GM12875 (cell line): ENCODE measurements at regions not wholly inside any gene's neighbourhood (a gene's known extent, or its start where the extent isn't known, plus 50 kb on each side); places are given as distances from the start of the nearest gene placed in this dataset.

ENCODE experiments used
- H3K4me3 ChIP-seq: one replicate; pipeline ENCODE4 v1.5.1; 2011; ENCODE audit warnings: low read depth, low read length, control low read depth
- CTCF ChIP-seq: IDR thresholded peaks from 2 replicates; pipeline ENCODE4 v1.5.1; 2011; ENCODE audit warnings: low read depth, mild to moderate bottlenecking, control low read depth, inconsistent platforms, low read length, moderate library complexity, borderline replicate concordance; ENCODE audit not compliant: insufficient read depth

GRCh38 chr1:186534401-186534800 lies 73.5 kb upstream of the PDC start:
- no peak overlapping the region for H3K4me3 ChIP-seq
- TF ChIP-seq CTCF = no peak

GRCh38 chr1:186532466-186532865 lies 71.6 kb upstream of the PDC start:
- no peak for TF ChIP-seq CTCF
- no peak overlapping the region for H3K4me3 ChIP-seq

GRCh38 chr1:186531561-186532165 lies 70.7 kb upstream of the PDC start:
- no peak for TF ChIP-seq CTCF
- H3K4me3 ChIP-seq = no peak overlapping the region

GRCh38 chr1:186530109-186530508 lies 69.2 kb upstream of the PDC start:
- H3K4me3 ChIP-seq = no peak overlapping the region
- no peak for TF ChIP-seq CTCF

GRCh38 chr1:186519982-186520381 lies 59.1 kb upstream of the PDC start:
- no peak overlapping the region for H3K4me3 ChIP-seq
- no peak for TF ChIP-seq CTCF

GRCh38 chr1:186518822-186519381 lies 58.0 kb upstream of the PDC start:
- no peak overlapping the region for H3K4me3 ChIP-seq
- no peak for TF ChIP-seq CTCF

- no peak for TF ChIP-seq CTCF
These were observed 57.5 kb upstream of the PDC start for GRCh38 chr1:186518395-186518794.

More at GRCh38 chr1:186518395-186518794, 57.5 kb upstream of the PDC start:
- H3K4me3 ChIP-seq = no peak overlapping the region
